SU-DHL-6 (cell line): ENCODE measurements at regions not wholly inside any gene's neighbourhood (a gene's known extent, or its start where the extent isn't known, plus 50 kb on each side); places are given as distances from the start of the nearest gene placed in this dataset.

Experiments used
- H2AFZ ChIP-seq: fragments of 200-600 bp; sonication (generic); 2 replicates; pipeline ENCODE4 v1.6.1; 2014; ENCODE audit warnings: low read depth, mild to moderate bottlenecking, moderate library complexity, mixed read lengths, antibody characterized with exemption, low read length; ENCODE audit not compliant: severe bottlenecking
- H3F3A ChIP-seq: fragments of 200-600 bp; shearing (Covaris generic); 2 replicates; pipeline ENCODE4 v1.6.0; 2016; ENCODE audit warnings: antibody characterized with exemption, mild to moderate bottlenecking; ENCODE audit not compliant: insufficient read depth
- H3K27ac ChIP-seq: fragments of 200-600 bp; sonication (generic); 2 replicates; pipeline ENCODE4 v1.5.1; 2016; ENCODE audit warnings: low read depth, mild to moderate bottlenecking, low read length, moderate library complexity, mixed read lengths
- H3K27me3 ChIP-seq: fragments of 200-600 bp; sonication (generic), shearing (Covaris generic); 2 replicates; pipeline ENCODE4 v1.6.0; 2014; ENCODE audit warnings: mild to moderate bottlenecking, low read length
- H3K36me3 ChIP-seq: fragments of 200-600 bp; sonication (generic); 2 replicates; pipeline ENCODE4 v1.6.1; 2014; ENCODE audit warnings: mild to moderate bottlenecking, low read length, mixed read lengths
- H3K4me2 ChIP-seq: fragments of 300-600, 200-600 bp; shearing (Covaris generic), sonication (generic); 2 replicates; pipeline ENCODE4 v1.6.0; 2014; ENCODE audit warnings: low read length, low read depth, mild to moderate bottlenecking; ENCODE audit not compliant: poor library complexity, severe bottlenecking
- H3K4me3 ChIP-seq: fragments of 200-600 bp; sonication (generic); 2 replicates; pipeline ENCODE4 v1.5.1; 2014; ENCODE audit warnings: antibody characterized with exemption, low read length, mild to moderate bottlenecking, mixed read lengths; ENCODE audit not compliant: insufficient read depth, poor library complexity, severe bottlenecking
- H3K79me2 ChIP-seq: fragments of 200-600 bp; sonication (generic); 2 replicates; pipeline ENCODE4 v1.6.1; 2014; ENCODE audit warnings: mild to moderate bottlenecking, low read length, moderate library complexity; ENCODE audit not compliant: insufficient read depth
- H3K9ac ChIP-seq: fragments of 200-600 bp; sonication (generic); 2 replicates; pipeline ENCODE4 v1.7.0; 2014; ENCODE audit warnings: mild to moderate bottlenecking, low read length
- H3K9me2 ChIP-seq: fragments of 200-600 bp; sonication (generic); replicated peaks from 2 replicates; pipeline ENCODE4 v1.6.1; 2014; ENCODE audit warnings: low read length; ENCODE audit not compliant: insufficient read depth
- H3K9me3 ChIP-seq: fragments of 200-600 bp; sonication (generic); 2 replicates; pipeline ENCODE4 v1.6.1; 2014; ENCODE audit warnings: low read length, mixed read lengths; ENCODE audit not compliant: insufficient read depth
- H4K20me1 ChIP-seq: fragments of 200-600 bp; sonication (generic); 2 replicates; pipeline ENCODE4 v1.6.1; 2014; ENCODE audit warnings: low read depth, mild to moderate bottlenecking, antibody characterized with exemption, low read length, moderate library complexity, mixed read lengths
- CTCF ChIP-seq: fragments of 200-600 bp; sonication (generic); IDR thresholded peaks from one replicate; pipeline ENCODE4 v1.5.1; 2017; ENCODE audit warnings: antibody characterized with exemption, mild to moderate bottlenecking, low read length, moderate library complexity; ENCODE audit not compliant: insufficient read depth, poor library complexity, severe bottlenecking
- EZH2phosphoT487 ChIP-seq: fragments of 200-600 bp; sonication (generic), shearing (Covaris generic); conservative IDR thresholded peaks from 2 replicates; pipeline ENCODE4 v1.6.1; 2018; ENCODE audit warnings: mild to moderate bottlenecking, antibody characterized with exemption, low read length, moderate library complexity, mixed read lengths

- Histone ChIP-seq H4K20me1 (no peaks in the 10 kb centered on the region), H3K36me3 (no peaks in the 10 kb centered on the region), H3K9ac (no peak overlapping the region), H3K79me2 (no peaks in the 10 kb centered on the region), H3K9me3 (no peaks in the 10 kb centered on the region), H3K4me3 (no peak overlapping the region), H3K27ac (no peak overlapping the region), H3K4me2 (no peak overlapping the region), H3K9me2 (no peaks in the 10 kb centered on the region), H3F3A (no peaks in the 10 kb centered on the region), H2AFZ (no peak overlapping the region), H3K27me3 (no peaks in the 10 kb centered on the region)
- TF ChIP-seq CTCF (no peak), EZH2phosphoT487 (no peak)
Measured at GRCh38 chr1:55444667-55445066, 229.5 kb upstream of the USP24 start.

- TF ChIP-seq EZH2phosphoT487 (no peak), CTCF (no peak)
- Histone ChIP-seq H3K9me2 (no peaks in the 10 kb centered on the region), H3K4me3 (no peak overlapping the region), H3K4me2 (no peak overlapping the region), H2AFZ (no peak overlapping the region), H3K9ac (no peak overlapping the region), H3K36me3 (no peaks in the 10 kb centered on the region), H3F3A (no peaks in the 10 kb centered on the region), H3K9me3 (no peaks in the 10 kb centered on the region), H3K27me3 (no peaks in the 10 kb centered on the region), H3K27ac (no peak overlapping the region), H3K79me2 (no peaks in the 10 kb centered on the region), H4K20me1 (no peaks in the 10 kb centered on the region)
Measured at GRCh38 chr1:55443175-55443915, 228.2 kb upstream of the USP24 start.

- Histone ChIP-seq H3K79me2 (no peaks in the 10 kb centered on the region), H3K27me3 (no peaks in the 10 kb centered on the region), H3K36me3 (no peaks in the 10 kb centered on the region), H4K20me1 (no peaks in the 10 kb centered on the region), H3K4me3 (no peak overlapping the region), H3K9me3 (no peaks in the 10 kb centered on the region), H2AFZ (no peak overlapping the region), H3K9me2 (no peaks in the 10 kb centered on the region), H3K4me2 (no peak overlapping the region), H3F3A (no peaks in the 10 kb centered on the region), H3K9ac (no peak overlapping the region), H3K27ac (no peak overlapping the region)
- TF ChIP-seq CTCF (no peak), EZH2phosphoT487 (no peak)
Measured at GRCh38 chr1:55441489-55441888, 226.3 kb upstream of the USP24 start.
